Neural cell (in vitro differentiated cells): ENCODE measurements at regions not wholly inside any gene's neighbourhood (a gene's known extent, or its start where the extent isn't known, plus 50 kb on each side); places are given as distances from the start of the nearest gene placed in this dataset.
"Not testable (repeated sequence)": the region's sequence is repeated elsewhere in the genome, so short reads cannot be mapped to it uniquely, and the experiment has no call there.

Source experiments
- H2AFZ ChIP-seq: fragments of 200-600, 300-800 bp; sonication (generic), shearing (Covaris generic); 2 replicates; pipeline ENCODE4 v1.6.0; 2014; ENCODE audit warnings: low read depth, mild to moderate bottlenecking, antibody characterized with exemption, low read length, moderate library complexity
- H3F3A ChIP-seq: fragments of 200-600 bp; shearing (Covaris generic); 2 replicates; pipeline ENCODE4 v1.6.1; 2016; ENCODE audit warnings: mild to moderate bottlenecking, moderate library complexity, mixed read lengths, antibody characterized with exemption, low read length; ENCODE audit not compliant: insufficient read depth, poor library complexity, severe bottlenecking
- H3K27ac ChIP-seq: fragments of 200-600, 300-800 bp; sonication (generic), shearing (Covaris generic); 2 replicates; pipeline ENCODE4 v1.5.1; 2014; ENCODE audit warnings: mild to moderate bottlenecking, low read length, moderate library complexity
- H3K27me3 ChIP-seq: fragments of 300-800, 200-600 bp; sonication (generic), shearing (Covaris generic); 2 replicates; pipeline ENCODE4 v1.6.0; 2014; ENCODE audit warnings: mild to moderate bottlenecking, low read depth, low read length, moderate library complexity; ENCODE audit not compliant: insufficient read depth
- H3K36me3 ChIP-seq: fragments of 300-800, 200-600 bp; sonication (generic), shearing (Covaris generic); 2 replicates; pipeline ENCODE4 v1.5.1; 2014; ENCODE audit warnings: mild to moderate bottlenecking, antibody characterized with exemption, low read length, moderate library complexity; ENCODE audit not compliant: insufficient read depth
- H3K4me2 ChIP-seq: fragments of 300-800, 200-600 bp; sonication (generic), shearing (Covaris generic); 2 replicates; pipeline ENCODE4 v1.6.0; 2014; ENCODE audit warnings: mild to moderate bottlenecking, low read length
- H3K4me3 ChIP-seq: fragments of 300-800, 200-600 bp; sonication (generic), shearing (Covaris generic); 2 replicates; pipeline ENCODE4 v1.5.1; 2014; ENCODE audit warnings: mild to moderate bottlenecking, low read length, moderate library complexity
- H3K79me2 ChIP-seq: fragments of 200-600 bp; shearing (Covaris generic); replicated peaks from 2 replicates; pipeline ENCODE4 v1.6.0; 2014; ENCODE audit warnings: mild to moderate bottlenecking, low read length, moderate library complexity; ENCODE audit not compliant: insufficient read depth
- H3K9ac ChIP-seq: fragments of 300-800, 200-600 bp; sonication (generic), shearing (Covaris generic); 2 replicates; pipeline ENCODE4 v1.6.1; 2016; ENCODE audit warnings: mild to moderate bottlenecking, low read length, mixed read lengths
- H3K9me2 ChIP-seq: fragments of 200-600 bp; shearing (Covaris generic); 2 replicates; pipeline ENCODE4 v1.6.1; 2016; ENCODE audit warnings: mild to moderate bottlenecking, low read length, mixed read lengths; ENCODE audit not compliant: insufficient read depth
- H3K9me3 ChIP-seq: fragments of 200-600, 300-800 bp; sonication (generic), shearing (Covaris generic); 2 replicates; pipeline ENCODE4 v1.6.1; 2016; ENCODE audit warnings: mild to moderate bottlenecking, mixed run types, low read length, moderate library complexity, mixed read lengths
- H4K20me1 ChIP-seq: fragments of 200-600 bp; shearing (Covaris generic); 2 replicates; pipeline ENCODE4 v1.6.1; 2016; ENCODE audit warnings: mild to moderate bottlenecking, mixed run types; ENCODE audit not compliant: insufficient read depth
- CTCF ChIP-seq: fragments of 450-650 bp; IDR thresholded peaks from 2 replicates; pipeline ENCODE4 v1.5.1; 2014; ENCODE audit warnings: antibody characterized with exemption, mild to moderate bottlenecking, moderate library complexity; ENCODE audit not compliant: poor library complexity, severe bottlenecking
- EP300 ChIP-seq: fragments of 450-650 bp; conservative IDR thresholded peaks from 2 replicates; pipeline ENCODE4 v1.6.1; 2014; ENCODE audit warnings: antibody characterized with exemption, mild to moderate bottlenecking, moderate library complexity; ENCODE audit not compliant: poor library complexity, severe bottlenecking
- MXI1 ChIP-seq: fragments of 450-650 bp; conservative IDR thresholded peaks from 2 replicates; pipeline ENCODE4 v1.6.1; 2014; ENCODE audit warnings: antibody characterized with exemption, mild to moderate bottlenecking; ENCODE audit not compliant: poor library complexity, severe bottlenecking
- POLR2AphosphoS5 ChIP-seq: IDR thresholded peaks from 2 replicates; pipeline ENCODE4 v1.6.1; 2012
- RAD21 ChIP-seq: fragments of 450-650 bp; conservative IDR thresholded peaks from 2 replicates; pipeline ENCODE4 v1.6.1; 2014; ENCODE audit warnings: antibody characterized with exemption, mild to moderate bottlenecking, moderate library complexity
- REST ChIP-seq: IDR thresholded peaks from 2 replicates; pipeline ENCODE4 v1.6.1; 2012; ENCODE audit warnings: borderline replicate concordance
- TAF1 ChIP-seq: IDR thresholded peaks from 2 replicates; pipeline ENCODE4 v1.6.1; 2012; ENCODE audit warnings: low read depth

DNA sequence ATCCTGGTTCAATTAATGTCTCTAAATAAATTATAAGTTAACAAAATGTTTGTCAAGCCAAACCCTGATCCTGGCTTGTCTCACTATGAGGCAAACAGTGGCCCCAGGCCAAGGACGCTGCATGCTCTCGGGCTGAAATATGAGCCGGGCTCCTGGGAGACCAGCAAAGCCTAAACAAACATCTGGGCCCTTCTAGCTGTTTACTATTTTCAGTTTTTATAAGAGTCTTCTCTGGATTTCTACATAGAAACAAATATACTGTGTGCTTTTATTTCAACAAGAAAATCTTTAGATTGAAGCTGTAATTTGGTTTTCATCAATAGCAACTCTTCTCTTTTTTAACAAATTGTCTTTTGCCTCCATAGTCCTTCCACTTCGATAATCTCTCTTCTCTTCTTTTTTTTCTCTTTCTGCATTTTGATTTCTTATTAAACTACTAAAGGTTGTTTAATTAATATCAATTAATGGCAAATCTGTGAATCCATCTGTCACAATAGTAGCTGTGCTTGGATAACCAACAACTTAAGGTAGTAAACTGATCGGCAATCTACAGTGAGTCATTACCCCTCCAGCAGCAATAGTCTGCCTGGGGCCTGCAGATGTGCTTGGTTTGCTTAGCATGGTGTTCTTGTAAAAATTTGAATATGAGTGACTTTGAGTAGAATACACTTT lies 83.3 kb upstream of the DNAJC1 start:
- no peak overlapping the region for H3K27ac ChIP-seq
- no peaks in the 10 kb centered on the region for H3K27me3 ChIP-seq
- no peaks in the 10 kb centered on the region for H4K20me1 ChIP-seq
- H3F3A ChIP-seq: no peaks in the 10 kb centered on the region
- H3K9me2 ChIP-seq: no peaks in the 10 kb centered on the region
- H3K4me3 ChIP-seq: no peak overlapping the region
- H2AFZ ChIP-seq: no peak overlapping the region
- H3K79me2 ChIP-seq: no peaks in the 10 kb centered on the region
- no peak overlapping the region for H3K4me2 ChIP-seq
- no peaks in the 10 kb centered on the region for H3K9me3 ChIP-seq
- no peak for TF ChIP-seq TAF1
- no peak for TF ChIP-seq REST
- no peak for TF ChIP-seq POLR2AphosphoS5
- TF ChIP-seq EP300: no peak
- H3K9ac ChIP-seq: no peak overlapping the region
- H3K36me3 ChIP-seq: no peaks in the 10 kb centered on the region

DNA sequence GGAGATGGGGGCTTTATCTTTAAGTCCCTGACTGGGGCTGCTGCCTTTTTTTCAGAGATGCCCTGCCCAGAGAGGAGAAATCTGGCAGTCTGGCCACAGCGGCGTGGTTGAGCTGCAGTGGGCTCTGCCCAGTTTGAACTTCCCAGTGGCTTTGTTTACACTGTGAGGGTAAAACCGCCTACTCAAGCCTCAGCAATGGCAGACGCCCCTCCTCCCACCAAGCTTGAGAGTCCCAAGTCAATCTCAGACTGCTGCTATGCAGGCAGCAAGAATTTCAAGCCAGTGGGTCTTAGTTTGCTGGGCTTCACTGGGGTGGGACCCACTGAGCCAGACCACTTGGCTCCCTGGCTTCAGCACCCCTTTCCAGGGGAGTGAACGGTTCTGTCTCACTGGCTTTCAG lies 76.4 kb upstream of the DNAJC1 start:
- H3K36me3 ChIP-seq, H4K20me1 ChIP-seq, H3F3A ChIP-seq, H2AFZ ChIP-seq, H3K27me3 ChIP-seq, H3K9me2 ChIP-seq, H3K9me3 ChIP-seq, H3K4me2 ChIP-seq, H3K4me3 ChIP-seq, H3K27ac ChIP-seq, H3K9ac ChIP-seq, H3K79me2 ChIP-seq: not testable (repeated sequence)

- TF ChIP-seq REST: no peak
- no peak for TF ChIP-seq RAD21
- no peak for TF ChIP-seq EP300
- TF ChIP-seq MXI1: no peak
- TF ChIP-seq CTCF: no peak
- Histone ChIP-seq H3K9me2 (no peaks in the 10 kb centered on the region), H3K27ac (no peak overlapping the region), H3K4me3 (no peak overlapping the region), H3K36me3 (no peaks in the 10 kb centered on the region), H3K79me2 (no peaks in the 10 kb centered on the region), H2AFZ (no peak overlapping the region), H3K9me3 (no peaks in the 10 kb centered on the region), H4K20me1 (no peaks in the 10 kb centered on the region), H3K4me2 (no peak overlapping the region), H3F3A (no peaks in the 10 kb centered on the region), H3K9ac (no peak overlapping the region), H3K27me3 (no peaks in the 10 kb centered on the region)
These were observed 67.8 kb upstream of the DNAJC1 start for GRCh38 chr10:22071332-22071731.
